ENCODE measurements at regions not wholly inside any gene's neighbourhood (a gene's known extent, or its start where the extent isn't known, plus 50 kb on each side); places are given as distances from the start of the nearest gene placed in this dataset.

- no peak for TF ChIP-seq CTCF (IDR thresholded peaks at IDR 0.05)
Observed at GRCh38 chr19:29016353-29016752, 196.6 kb downstream of the UQCRFS1 start.

- TF ChIP-seq CTCF (IDR thresholded peaks at IDR 0.05): no peak
Observed at GRCh38 chr19:29015569-29015968, 197.4 kb downstream of the UQCRFS1 start.

- no peak for TF ChIP-seq CTCF (IDR thresholded peaks at IDR 0.05)
Observed at GRCh38 chr19:29014857-29015436, 198.0 kb downstream of the UQCRFS1 start.

GRCh38 chr19:29013988-29014387 lies 199.0 kb downstream of the UQCRFS1 start:
- no peak for TF ChIP-seq CTCF (IDR thresholded peaks at IDR 0.05)

- no peak for TF ChIP-seq CTCF (IDR thresholded peaks at IDR 0.05)
Observed at GRCh38 chr19:29013325-29013724, 199.6 kb downstream of the UQCRFS1 start.

GRCh38 chr19:29012457-29012856 lies 200.5 kb downstream of the UQCRFS1 start:
- no peak for TF ChIP-seq CTCF (IDR thresholded peaks at IDR 0.05)

GRCh38 chr19:29010276-29010675 lies 202.7 kb downstream of the UQCRFS1 start:
- no peak for TF ChIP-seq CTCF (IDR thresholded peaks at IDR 0.05)

All from LNCAP (cell line).